ENCODE measurements at regions not wholly inside any gene's neighbourhood (a gene's known extent, or its start where the extent isn't known, plus 50 kb on each side); places are given as distances from the start of the nearest gene placed in this dataset.

DNA sequence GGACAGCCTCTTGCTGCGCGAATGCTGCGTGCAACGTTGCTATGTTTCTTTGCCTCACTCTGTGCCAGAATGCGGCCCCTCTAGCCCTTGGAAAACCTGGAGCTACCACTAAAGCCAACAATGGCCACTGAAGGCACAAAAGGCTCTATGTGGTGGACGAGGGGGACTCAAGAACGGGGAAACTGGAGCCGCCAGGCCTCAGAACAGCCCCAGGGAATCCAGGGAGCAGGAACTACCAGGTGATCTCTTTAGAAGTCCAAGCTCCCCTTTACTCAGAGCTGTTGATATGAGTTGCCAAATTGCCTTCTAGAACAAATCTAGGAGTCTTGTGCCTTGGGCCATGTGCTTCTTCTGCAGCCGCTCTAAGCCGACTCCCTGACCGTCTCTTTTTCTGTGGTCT lies 113.8 kb upstream of the ERRFI1 start:
- TF ChIP-seq, protein P1, sequence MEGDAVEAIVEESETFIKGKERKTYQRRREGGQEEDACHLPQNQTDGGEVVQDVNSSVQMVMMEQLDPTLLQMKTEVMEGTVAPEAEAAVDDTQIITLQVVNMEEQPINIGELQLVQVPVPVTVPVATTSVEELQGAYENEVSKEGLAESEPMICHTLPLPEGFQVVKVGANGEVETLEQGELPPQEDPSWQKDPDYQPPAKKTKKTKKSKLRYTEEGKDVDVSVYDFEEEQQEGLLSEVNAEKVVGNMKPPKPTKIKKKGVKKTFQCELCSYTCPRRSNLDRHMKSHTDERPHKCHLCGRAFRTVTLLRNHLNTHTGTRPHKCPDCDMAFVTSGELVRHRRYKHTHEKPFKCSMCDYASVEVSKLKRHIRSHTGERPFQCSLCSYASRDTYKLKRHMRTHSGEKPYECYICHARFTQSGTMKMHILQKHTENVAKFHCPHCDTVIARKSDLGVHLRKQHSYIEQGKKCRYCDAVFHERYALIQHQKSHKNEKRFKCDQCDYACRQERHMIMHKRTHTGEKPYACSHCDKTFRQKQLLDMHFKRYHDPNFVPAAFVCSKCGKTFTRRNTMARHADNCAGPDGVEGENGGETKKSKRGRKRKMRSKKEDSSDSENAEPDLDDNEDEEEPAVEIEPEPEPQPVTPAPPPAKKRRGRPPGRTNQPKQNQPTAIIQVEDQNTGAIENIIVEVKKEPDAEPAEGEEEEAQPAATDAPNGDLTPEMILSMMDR (IDR thresholded peaks at IDR 0.05), result no peak
- no peak for TF ChIP-seq POLR2A (IDR thresholded peaks at IDR 0.05)

All from tibial nerve (tissue), 3 donors.